ENCODE measurements at regions not wholly inside any gene's neighbourhood (a gene's known extent, or its start where the extent isn't known, plus 50 kb on each side); places are given as distances from the start of the nearest gene placed in this dataset.

- H3K36me3 ChIP-seq (ENCODE audit: control insufficient read depth, insufficient read depth, low read length), result no peaks in the 10 kb centered on the region
- ATAC-seq (ENCODE audit: low read depth) (no peak), DNase-seq (no peak)
- no peak overlapping the region for H3K56ac ChIP-seq (ENCODE audit: extremely low read depth, insufficient read depth, low read length)
- no peak overlapping the region for H3K4me2 ChIP-seq (ENCODE audit: low read depth, low read length)
- no peak overlapping the region for H4K5ac ChIP-seq (ENCODE audit: low read depth, low read length)
- in situ Hi-C loops (cut with MboI; ENCODE audit: low sequenced_read_pairs), result no loop called here
- H2BK120ac ChIP-seq (ENCODE audit: low read depth, low read length), result no peak overlapping the region
- H2AK5ac ChIP-seq (ENCODE audit: low read depth, low read length), result no peak overlapping the region
- H3K9me1 ChIP-seq (ENCODE audit: insufficient read depth, low read length), result no peaks in the 10 kb centered on the region
- H3K23ac ChIP-seq (ENCODE audit: low read depth, low read length), result no peak overlapping the region
- no peaks in the 10 kb centered on the region for H3K9me3 ChIP-seq (ENCODE audit: control insufficient read depth, insufficient read depth, low read length)
- intact Hi-C loops (cut with micrococcal nuclease), result no loop called here
- BruUV-seq (replicated peaks), result no TSS peak
- H2AFZ ChIP-seq (replicated peaks; ENCODE audit: low read length, poor library complexity), result no peak overlapping the region
- H4K91ac ChIP-seq (ENCODE audit: insufficient read depth, low read depth, low read length), result no peak overlapping the region
- no peak overlapping the region for H3K9ac ChIP-seq (ENCODE audit: low read depth, low read length)
- no peak overlapping the region for H2BK15ac ChIP-seq (ENCODE audit: low read depth, low read length)
- WGBS, 2 experiments (ENCODE audit: extremely low coverage in 2 of 2, insufficient read length in 1 of 2), result 66% methylated on average over 3 of the region's 7 CpGs; no CpG with 5 or more reads in 1 of the 2 experiments
- H2BK20ac ChIP-seq (ENCODE audit: low read depth, low read length), result no peak overlapping the region
- dilution Hi-C loops (cut with HindIII; ENCODE audit: low sequenced_read_pairs, unreplicated experiment), result no loop called here
- ChIA-PET CTCF (no interaction called here), POLR2A (ENCODE audit: unreplicated experiment) (no interaction called here)
- no peak overlapping the region for H3K4ac ChIP-seq (ENCODE audit: low read depth, low read length)
- no peak overlapping the region for H3K4me3 ChIP-seq (ENCODE audit: insufficient read depth, low read depth, low read length)
- H3K27ac ChIP-seq (ENCODE audit: insufficient read depth, low read length), result no peak overlapping the region
- H3K14ac ChIP-seq (replicated peaks; ENCODE audit: low read depth, low read length), result no peak overlapping the region
- TF ChIP-seq SMC3 (IDR thresholded peaks at IDR 0.05; ENCODE audit: low read depth, low read length) (no peak), MAZ (IDR thresholded peaks at IDR 0.05; ENCODE audit: borderline replicate concordance, low read depth, low read length) (no peak)
- H3K4me1 ChIP-seq (ENCODE audit: control insufficient read depth, insufficient read depth, low read length), result no peaks in the 10 kb centered on the region
- no peak overlapping the region for H2AK9ac ChIP-seq (replicated peaks; ENCODE audit: low read depth, low read length, poor library complexity)
- no peaks in the 10 kb centered on the region; the same call in 1 of the 2 replicates for H3K27me3 ChIP-seq (ENCODE audit: control insufficient read depth, insufficient read depth, low read length)
- no peaks in the 10 kb centered on the region for H3K79me1 ChIP-seq (ENCODE audit: low read depth in 1 of 2, low read length in 2 of 2)
- no peaks in the 10 kb centered on the region for H4K20me1 ChIP-seq (ENCODE audit: insufficient read depth, low read length)
- H2BK5ac ChIP-seq (ENCODE audit: low read depth, low read length, poor library complexity, severe bottlenecking), result no peak overlapping the region
- H4K8ac ChIP-seq (ENCODE audit: low read depth in 2 of 2, low read length in 2 of 2), result no peak overlapping the region
- no peak overlapping the region for H3K18ac ChIP-seq (ENCODE audit: low read depth, low read length)
These were observed 57.6 kb upstream of the DOCK1 start for GRCh38 chr10:126847666-126848065.

All from IMR-90 (cell line).